ENCODE measurements at regions not wholly inside any gene's neighbourhood (a gene's known extent, or its start where the extent isn't known, plus 50 kb on each side); places are given as distances from the start of the nearest gene placed in this dataset.

GRCh38 chr10:33523236-33523792, 188.8 kb upstream of the NRP1 start:
- no peak for TF ChIP-seq YY1 (IDR thresholded peaks at IDR 0.05; ENCODE audit: low read depth)
- no peak for TF ChIP-seq FOXM1 (IDR thresholded peaks at IDR 0.05; ENCODE audit: borderline replicate concordance, low read depth)
